Nephron progenitor cell (in vitro differentiated cells): ENCODE measurements at regions not wholly inside any gene's neighbourhood (a gene's known extent, or its start where the extent isn't known, plus 50 kb on each side); places are given as distances from the start of the nearest gene placed in this dataset.
A peak's percentile ranks its signal among the peaks of the same experiment; 100 is the strongest.
"Not testable (repeated sequence)": the region's sequence is repeated elsewhere in the genome, so short reads cannot be mapped to it uniquely, and the experiment has no call there.

Source experiments
- DNase-seq: peaks from one replicate; pipeline ENCODE4 v3.0.0; 2021
- H3K27ac Mint-ChIP-seq: 2 replicates; pipeline ENCODE4 v1.8.0; 2021; ENCODE audit warnings: mild to moderate bottlenecking, moderate library complexity, mixed read lengths
- H3K27me3 Mint-ChIP-seq: 2 replicates; pipeline ENCODE4 v1.8.0; 2021; ENCODE audit warnings: mild to moderate bottlenecking, low read depth, mixed read lengths; ENCODE audit not compliant: poor library complexity
- H3K36me3 Mint-ChIP-seq: 2 replicates; pipeline ENCODE4 v1.8.0; 2021; ENCODE audit warnings: low read depth, mixed read lengths
- H3K4me1 Mint-ChIP-seq: 2 replicates; pipeline ENCODE4 v1.8.0; 2021; ENCODE audit warnings: mixed read lengths
- H3K4me3 Mint-ChIP-seq: 2 replicates; pipeline ENCODE4 v1.8.0; 2021; ENCODE audit warnings: mild to moderate bottlenecking, moderate library complexity, mixed read lengths
- H3K9me3 Mint-ChIP-seq: 2 replicates; pipeline ENCODE4 v1.8.0; 2021; ENCODE audit warnings: mild to moderate bottlenecking, moderate library complexity, mixed read lengths
- CTCF ChIP-seq: fragments of 200-600 bp; sonication (generic); IDR thresholded peaks from 2 replicates; pipeline ENCODE4 v1.5.0; 2021; ENCODE audit warnings: antibody characterized with exemption

- Mint-ChIP-seq H3K27me3 (peaks cover 3% of the 10 kb centered on the region), H3K36me3 (peaks cover 7% of the 10 kb centered on the region), H3K4me1 (peaks cover 32% of the 10 kb centered on the region), H3K9me3 (peaks cover 20% of the 10 kb centered on the region), H3K4me3 (no peak overlapping the region), H3K27ac (peak overlapping the region; percentile 66)
- no peak for TF ChIP-seq CTCF
- no peak for DNase-seq
Measured at GRCh38 chr4:67292045-67292444, 253.3 kb downstream of the CENPC start.

GRCh38 chr4:67291644-67292043 is 253.7 kb downstream of the CENPC start:
- Mint-ChIP-seq H3K4me1 (peaks cover 32% of the 10 kb centered on the region), H3K9me3 (peaks cover 20% of the 10 kb centered on the region), H3K27ac (peak overlapping the region; percentile 66), H3K4me3 (no peak overlapping the region), H3K36me3 (peaks cover 7% of the 10 kb centered on the region), H3K27me3 (peaks cover 3% of the 10 kb centered on the region)
- TF ChIP-seq CTCF: no peak
- DNase-seq: peak; percentile 9

- TF ChIP-seq CTCF: peak; percentile 54
- peaks cover 24% of the 10 kb centered on the region for H3K9me3 Mint-ChIP-seq
- H3K4me1 Mint-ChIP-seq: peaks cover 32% of the 10 kb centered on the region
- H3K36me3 Mint-ChIP-seq: peaks cover 7% of the 10 kb centered on the region
- H3K27me3 Mint-ChIP-seq: peaks cover 3% of the 10 kb centered on the region
- H3K27ac Mint-ChIP-seq: no peak overlapping the region
- no peak overlapping the region for H3K4me3 Mint-ChIP-seq
- peak; percentile 62 for DNase-seq
Measured at GRCh38 chr4:67288964-67289363, 256.3 kb downstream of the CENPC start.

- Mint-ChIP-seq H3K27me3 (peaks cover 3% of the 10 kb centered on the region), H3K27ac (no peak overlapping the region), H3K9me3 (peaks cover 28% of the 10 kb centered on the region), H3K36me3 (peaks cover 7% of the 10 kb centered on the region), H3K4me1 (peaks cover 14% of the 10 kb centered on the region), H3K4me3 (no peak overlapping the region)
- TF ChIP-seq CTCF: no peak
- DNase-seq: no peak
Measured at GRCh38 chr4:67286724-67287123, 258.6 kb downstream of the CENPC start.

- H3K9me3 Mint-ChIP-seq: peaks cover 27% of the 10 kb centered on the region
- H3K4me1 Mint-ChIP-seq: no peaks in the 10 kb centered on the region
- peaks cover 7% of the 10 kb centered on the region for H3K36me3 Mint-ChIP-seq
- H3K27ac Mint-ChIP-seq: no peak overlapping the region
- DNase-seq: no peak
- TF ChIP-seq CTCF: no peak
- no peaks in the 10 kb centered on the region for H3K27me3 Mint-ChIP-seq
- no peak overlapping the region for H3K4me3 Mint-ChIP-seq
Measured at GRCh38 chr4:67282749-67283148, 262.6 kb downstream of the CENPC start.

- Mint-ChIP-seq H3K9me3 (peaks cover 50% of the 10 kb centered on the region), H3K27me3 (no peaks in the 10 kb centered on the region), H3K4me3 (no peak overlapping the region), H3K36me3 (no peaks in the 10 kb centered on the region), H3K27ac (no peak overlapping the region), H3K4me1 (no peaks in the 10 kb centered on the region)
- no peak for TF ChIP-seq CTCF
- no peak for DNase-seq
Measured at GRCh38 chr4:67275179-67275750, 270.0 kb downstream of the CENPC start.

GRCh38 chr4:67274671-67275070 is 270.6 kb downstream of the CENPC start:
- not testable (repeated sequence) for H3K4me3 Mint-ChIP-seq, H3K36me3 Mint-ChIP-seq, H3K4me1 Mint-ChIP-seq, DNase-seq, H3K27ac Mint-ChIP-seq, H3K27me3 Mint-ChIP-seq
- peaks cover 56% of the 10 kb centered on the region for H3K9me3 Mint-ChIP-seq
